NCI-H187 treated with DMSO at 0.1 percent for 48 hours (cell line): ENCODE measurements at regions not wholly inside any gene's neighbourhood (a gene's known extent, or its start where the extent isn't known, plus 50 kb on each side); places are given as distances from the start of the nearest gene placed in this dataset.
"Not testable (repeated sequence)": the region's sequence is repeated elsewhere in the genome, so short reads cannot be mapped to it uniquely, and the experiment has no call there.

ENCODE experiments used
- DNase-seq: peaks from one replicate; lab custom pipeline; 2025; lab: John Stamatoyannopoulos, UW

DNA sequence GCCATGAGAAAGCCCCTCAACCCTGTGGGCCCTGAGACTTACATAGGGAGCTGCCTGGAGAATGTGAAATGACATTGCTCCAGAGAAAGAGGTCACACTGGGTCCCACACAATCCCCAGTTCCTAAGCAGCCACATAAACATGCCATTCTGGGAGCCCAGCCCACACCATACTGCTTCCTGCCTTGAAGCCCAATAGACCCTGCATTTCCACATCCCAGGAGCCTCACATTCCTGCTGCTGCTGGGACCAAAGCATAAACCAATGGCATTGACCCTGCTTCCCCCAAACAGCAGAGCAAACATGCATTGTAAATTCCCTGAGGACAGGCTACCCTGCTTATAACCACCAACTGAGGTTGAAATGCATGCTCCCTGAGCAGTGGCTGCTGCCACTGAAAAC lies 1117.6 kb upstream of the SLC39A10 start:
- no peak for DNase-seq

DNA sequence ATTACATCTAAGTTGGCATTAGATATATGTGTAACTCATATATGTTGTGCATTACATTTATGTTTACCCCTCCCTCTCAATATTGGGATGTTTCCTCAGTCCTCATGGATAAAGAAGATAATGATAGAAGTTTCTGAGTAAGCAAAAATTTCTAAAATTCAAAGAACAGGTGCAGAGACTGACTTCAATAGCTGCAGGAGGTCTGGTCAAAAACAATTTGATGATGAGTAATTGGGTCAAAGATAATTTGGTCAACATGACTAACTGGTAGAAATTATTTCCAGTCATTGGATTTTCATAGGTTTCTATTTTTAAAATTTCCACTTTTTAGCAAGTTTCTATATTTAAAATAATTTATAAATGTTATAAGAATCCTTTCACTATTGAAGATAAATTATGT lies 1130.9 kb upstream of the SLC39A10 start:
- no peak for DNase-seq

DNA sequence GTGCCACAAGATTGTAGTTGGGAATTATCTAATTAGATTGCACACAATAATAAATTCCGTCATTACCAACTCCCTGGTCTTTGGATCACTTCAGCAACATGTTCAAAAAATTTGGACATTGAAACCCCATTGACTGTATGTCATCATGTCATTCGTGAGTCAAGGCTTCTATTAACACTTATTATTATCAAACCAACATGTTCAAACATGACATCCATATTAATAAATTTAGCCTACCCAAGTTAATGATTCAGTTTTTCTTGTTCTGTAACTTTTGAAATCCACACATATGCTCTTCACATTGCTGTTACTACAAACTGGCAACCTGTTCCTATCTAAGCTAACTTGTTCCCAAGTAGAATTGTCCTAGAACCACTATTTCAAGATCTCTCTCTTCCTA lies 1142.7 kb upstream of the SLC39A10 start:
- DNase-seq: no peak

DNA sequence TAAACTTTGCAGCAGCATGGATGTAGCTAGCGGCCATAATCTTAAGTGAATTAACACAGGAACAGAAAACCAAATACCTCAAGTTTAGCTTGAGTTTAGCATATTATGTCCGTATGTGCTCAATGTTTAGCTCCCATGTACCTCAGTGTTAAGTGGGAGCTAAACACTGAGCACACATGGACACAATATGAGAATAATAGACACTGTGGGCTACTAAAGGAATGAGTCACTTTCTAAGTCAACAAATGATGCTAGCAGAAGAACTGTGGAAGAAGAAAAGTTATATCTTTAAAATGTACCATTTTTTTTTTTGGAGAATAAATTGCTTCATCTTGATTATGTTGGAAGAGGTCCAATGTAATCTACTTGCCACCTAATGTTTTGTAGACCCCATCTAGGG lies 1146.0 kb upstream of the SLC39A10 start:
- DNase-seq: not testable (repeated sequence)

DNA sequence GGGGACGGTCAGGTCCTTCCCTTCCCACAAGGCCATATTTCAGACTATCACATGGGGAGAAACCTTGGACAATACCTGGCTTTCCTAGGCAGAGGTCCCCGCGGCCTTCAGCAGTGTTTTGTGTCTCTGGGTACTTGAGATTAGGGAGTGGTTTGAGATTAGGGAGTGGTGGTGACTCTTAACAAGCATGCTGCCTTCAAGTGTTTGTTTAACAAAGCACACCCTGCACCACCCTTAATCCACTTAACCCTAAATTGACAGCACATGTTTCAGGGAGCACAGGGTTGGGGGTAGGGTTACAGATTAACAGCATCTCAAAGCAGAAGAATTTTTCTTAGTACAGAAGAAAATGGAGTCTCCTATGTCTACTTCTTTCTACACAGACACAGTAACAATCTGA lies 1152.2 kb upstream of the SLC39A10 start:
- DNase-seq: not testable (repeated sequence)

DNA sequence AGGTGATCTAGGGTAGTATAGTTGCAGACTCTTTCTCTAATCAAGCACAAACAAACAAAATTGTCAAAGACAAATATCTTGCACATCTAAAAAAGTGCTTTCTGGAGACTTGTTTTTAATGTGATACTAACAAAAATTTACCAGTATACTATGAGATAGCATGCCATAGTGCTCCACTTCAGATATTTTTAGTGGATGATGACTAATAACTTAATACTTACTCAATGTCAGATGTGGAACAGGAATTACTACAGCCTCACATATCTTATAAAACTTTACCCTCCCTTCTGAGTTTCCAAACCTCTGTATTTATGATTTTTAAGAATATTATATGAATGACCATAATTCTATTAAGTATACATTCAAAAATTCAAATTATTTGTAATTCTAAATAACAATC lies 1162.0 kb upstream of the SLC39A10 start:
- no peak for DNase-seq

DNA sequence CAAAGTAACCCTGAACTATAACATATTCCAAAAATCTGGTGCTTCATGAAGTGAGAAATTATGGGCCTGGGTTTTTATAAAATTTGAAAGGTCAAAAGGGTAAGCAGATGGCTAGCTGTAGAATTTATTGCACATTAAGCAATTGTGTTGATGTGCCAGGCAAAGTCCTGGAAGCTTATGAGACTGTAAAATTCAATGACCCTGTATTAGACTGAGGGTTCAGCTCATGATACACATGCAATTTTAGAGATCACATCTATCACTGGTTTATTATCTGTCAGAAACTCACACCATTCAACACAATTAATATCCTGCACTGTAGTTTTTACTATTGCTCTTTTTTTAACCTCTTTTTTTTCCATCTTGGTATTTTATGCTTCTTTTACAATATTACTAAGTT lies 1162.6 kb upstream of the SLC39A10 start:
- no peak for DNase-seq

DNA sequence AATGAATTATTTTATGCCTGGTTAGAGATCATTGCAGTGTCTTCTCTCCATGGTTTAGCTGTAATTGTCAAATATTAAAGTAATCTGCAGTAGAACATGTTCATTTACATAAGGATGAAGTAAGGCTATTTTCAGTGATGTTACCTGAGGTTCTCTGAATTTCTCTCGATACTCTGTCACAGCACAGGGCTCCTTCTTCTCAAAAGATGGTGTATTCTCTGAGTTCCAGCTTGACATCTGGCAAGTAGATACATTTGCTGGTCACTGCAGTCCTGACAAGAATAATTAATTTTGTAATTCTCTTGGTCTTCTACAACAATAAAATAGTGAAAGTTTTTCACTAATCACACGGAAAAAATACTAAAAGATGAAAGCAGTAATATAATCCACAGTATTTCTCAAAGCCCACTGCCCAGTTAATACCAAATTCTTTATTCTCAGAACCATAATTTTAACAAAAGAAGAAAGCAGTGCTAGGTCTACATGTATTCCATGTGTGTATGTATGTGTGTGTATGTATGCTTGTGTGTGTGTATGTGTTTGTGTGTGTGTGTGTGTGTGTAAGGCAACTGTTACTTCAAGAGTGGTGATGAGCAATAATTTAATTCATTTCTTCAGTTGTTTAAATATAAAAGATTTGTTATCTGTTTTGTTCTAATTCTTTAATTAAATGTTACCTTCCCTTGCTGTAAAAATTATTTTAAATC lies 1165.5 kb upstream of the SLC39A10 start:
- DNase-seq: no peak

DNA sequence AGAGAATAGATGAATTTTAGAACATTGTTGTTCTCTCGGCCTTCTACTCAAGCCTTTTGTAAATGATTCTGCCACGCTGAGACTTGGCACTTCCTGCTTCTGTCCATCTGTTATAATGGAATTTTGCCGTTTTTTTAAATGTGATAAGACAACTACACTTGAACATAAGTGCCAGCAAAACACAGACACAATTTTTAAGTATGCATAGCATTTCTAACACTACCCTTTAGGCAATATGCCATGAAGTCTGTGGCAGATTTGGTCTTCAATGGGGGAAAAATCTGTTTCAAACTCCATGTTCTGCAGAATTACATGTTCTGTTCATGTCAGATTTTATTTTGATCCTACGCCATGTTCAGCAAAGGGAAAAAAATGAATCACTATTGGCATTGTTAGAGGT lies 1170.7 kb upstream of the SLC39A10 start:
- DNase-seq: no peak

DNA sequence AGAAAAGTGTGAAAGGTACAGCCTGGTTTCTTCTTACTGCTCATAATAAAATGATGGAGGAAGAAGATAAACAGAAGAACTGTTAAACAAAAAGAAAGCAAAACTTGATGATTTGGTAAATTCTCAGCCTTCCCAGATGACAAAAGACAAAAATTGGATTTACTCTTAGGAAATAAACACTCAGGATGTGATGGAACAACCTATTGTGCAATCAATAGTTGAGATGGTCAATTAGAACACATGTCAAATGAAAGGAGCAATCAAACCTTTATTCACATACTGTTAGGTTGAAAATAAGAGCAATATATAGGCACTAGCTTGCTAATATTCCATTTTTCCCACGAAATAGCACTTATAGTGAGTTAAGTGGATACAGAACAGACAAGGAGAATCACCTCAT lies 1174.0 kb upstream of the SLC39A10 start:
- DNase-seq: no peak

DNA sequence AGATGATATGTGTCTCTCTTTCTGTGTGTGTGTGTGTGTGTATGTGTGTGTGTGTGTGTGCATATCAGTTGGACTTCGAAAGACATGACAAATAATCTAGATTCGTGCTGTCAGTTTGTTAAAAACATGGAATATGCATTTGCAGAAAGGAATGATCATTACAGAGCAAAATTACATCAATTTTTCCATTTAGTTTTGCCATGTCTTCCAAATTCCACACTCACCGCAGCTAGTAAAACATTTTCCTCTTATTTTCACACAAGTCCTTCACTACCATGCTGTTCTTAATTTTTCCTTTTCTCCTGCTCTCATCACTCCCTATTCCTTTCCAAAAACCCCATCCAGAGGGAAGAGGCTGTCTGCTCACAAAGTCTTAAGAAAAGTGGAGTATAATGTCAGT lies 1191.4 kb upstream of the SLC39A10 start:
- DNase-seq: no peak

DNA sequence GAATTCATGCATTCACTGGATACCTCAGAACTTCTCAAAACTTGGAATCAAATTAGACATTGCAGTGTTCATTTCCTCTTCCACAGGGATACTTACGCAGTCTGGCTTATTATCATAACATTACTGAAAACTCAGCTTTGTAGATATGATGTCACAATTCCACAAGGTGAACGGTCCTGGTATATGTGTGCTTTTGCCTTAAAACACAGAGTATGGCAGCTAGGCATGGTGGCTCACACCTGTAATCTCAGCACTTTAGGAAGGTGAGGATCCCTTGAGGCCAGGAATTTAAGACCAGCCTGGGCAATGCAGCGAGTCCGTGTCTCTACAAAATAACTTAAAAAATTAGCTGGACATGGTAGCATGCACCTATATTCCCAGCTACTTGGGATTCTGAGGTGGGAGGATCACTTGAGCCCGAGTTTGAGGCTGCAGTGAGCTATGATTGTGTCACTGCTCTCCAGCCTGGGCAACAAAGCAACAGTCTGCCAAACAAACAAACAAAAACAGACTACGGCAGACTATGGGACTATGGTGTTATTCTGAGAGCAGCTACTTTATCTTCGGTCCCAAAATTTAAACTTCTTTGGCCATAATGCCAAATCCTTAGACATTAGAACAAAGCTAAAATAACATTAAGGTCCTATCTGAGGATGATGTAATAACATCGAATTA lies 1191.9 kb upstream of the SLC39A10 start:
- DNase-seq: no peak

DNA sequence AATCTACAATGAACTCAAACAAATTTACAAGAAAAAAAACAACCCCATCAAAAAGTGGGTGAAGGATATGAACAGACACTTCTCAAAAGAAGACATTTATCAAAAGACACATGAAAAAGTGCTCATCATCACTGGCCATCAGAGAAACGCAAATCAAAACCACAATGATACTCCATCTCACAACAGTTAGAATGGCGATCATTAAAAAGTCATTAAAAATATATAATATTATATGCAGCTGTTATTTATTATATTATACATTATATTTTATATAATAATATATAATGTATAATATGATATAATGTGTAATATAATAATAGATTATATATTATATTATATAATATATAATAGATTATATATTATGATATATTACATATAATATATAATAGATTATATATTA lies 1194.1 kb upstream of the SLC39A10 start:
- DNase-seq: not testable (repeated sequence)

DNA sequence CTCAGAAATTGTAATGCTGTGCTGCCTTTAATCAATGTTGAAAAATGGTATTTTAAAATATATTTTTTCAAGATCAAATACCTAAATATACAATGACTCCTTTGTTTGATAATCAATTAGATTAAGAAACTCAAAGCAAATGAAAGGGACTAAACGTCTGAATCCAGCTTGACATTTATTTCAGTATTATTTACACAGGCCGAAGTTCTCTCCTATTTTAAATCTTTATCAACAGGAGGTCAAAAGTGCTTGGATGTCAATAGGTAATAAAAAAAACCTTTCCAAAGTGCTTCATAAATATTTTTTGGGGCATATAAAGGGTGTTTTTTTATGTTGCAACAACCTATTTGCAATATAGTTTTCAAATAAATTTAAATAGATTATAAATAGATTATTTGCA lies 1201.7 kb upstream of the SLC39A10 start:
- no peak for DNase-seq

DNA sequence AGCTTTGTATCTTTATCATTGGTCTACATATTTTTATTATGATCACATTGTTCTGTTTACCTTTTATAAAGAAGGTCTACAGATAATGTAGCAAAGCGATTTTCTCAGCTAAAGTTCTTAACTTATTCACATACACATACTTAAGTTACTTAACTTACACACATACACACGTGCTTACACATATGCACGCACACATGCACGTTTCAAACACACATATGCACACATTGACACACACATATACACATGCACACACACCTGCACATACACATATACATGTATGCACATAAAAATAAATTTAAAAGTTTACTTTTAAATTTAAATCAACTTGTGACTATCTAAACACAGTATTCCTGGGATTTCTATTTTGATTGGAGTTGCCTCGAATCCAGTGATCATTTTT lies 1204.5 kb upstream of the SLC39A10 start:
- DNase-seq: no peak

DNA sequence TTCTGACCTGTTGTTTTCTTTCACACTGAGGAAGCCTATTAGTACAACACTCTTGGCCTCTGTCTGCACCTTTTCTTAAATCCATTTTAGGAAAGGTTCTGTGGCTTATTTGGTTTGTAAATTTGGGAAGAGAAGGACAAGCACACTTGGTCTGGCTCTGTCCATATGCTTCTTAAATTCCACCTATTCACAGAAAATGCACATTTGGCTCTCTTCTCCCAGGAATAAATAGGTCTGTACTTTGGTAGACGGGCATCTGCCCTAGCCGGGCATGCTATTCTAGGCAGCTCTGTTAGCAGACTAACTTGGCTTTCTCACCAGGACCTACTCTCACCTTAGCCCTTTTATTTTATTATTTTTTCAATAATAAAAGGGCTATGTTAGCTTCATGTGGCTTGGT lies 1211.8 kb upstream of the SLC39A10 start:
- no peak for DNase-seq

DNA sequence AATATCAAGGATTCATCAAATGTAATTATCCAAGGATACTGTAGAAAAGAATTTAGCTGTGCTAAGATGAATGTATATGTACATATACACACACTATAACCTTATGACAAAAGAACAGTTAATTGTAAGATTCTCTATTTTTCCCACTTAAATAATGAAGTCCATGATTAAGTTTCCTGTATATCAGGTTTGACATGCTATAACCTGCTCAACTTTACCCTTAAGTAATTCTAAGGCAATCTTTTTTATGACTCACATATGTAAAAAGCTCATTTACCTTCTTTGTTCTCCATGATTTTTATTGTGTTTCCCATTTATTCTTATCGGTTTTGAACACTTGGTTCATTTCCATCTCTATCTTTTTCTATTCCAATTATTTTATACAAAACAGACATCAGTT lies 1213.1 kb upstream of the SLC39A10 start:
- no peak for DNase-seq

DNA sequence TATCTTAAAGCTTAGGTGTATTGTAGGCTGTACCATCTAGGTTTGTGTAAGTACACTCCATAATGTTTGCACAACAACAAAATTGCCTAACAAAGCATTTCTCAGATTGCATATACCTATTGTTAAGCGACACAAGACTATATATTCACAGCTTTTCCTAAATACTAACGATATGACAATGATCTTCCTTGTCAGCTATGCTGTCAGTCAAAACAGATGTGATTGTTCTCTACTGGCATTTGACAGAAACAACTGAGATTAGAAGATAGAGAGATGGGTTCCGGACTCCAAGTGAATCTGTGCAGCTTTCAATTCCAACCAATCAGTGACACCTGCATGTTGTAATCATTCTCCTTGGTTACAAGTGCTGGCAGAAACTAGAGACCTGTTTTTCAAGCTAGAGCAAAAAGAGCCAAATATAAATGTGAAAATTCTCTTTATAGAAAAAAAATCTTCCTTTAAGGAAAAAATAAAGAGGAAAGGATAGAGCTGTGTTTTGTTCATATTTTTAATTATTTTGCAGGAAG lies 1232.3 kb upstream of the SLC39A10 start:
- no peak for DNase-seq

DNA sequence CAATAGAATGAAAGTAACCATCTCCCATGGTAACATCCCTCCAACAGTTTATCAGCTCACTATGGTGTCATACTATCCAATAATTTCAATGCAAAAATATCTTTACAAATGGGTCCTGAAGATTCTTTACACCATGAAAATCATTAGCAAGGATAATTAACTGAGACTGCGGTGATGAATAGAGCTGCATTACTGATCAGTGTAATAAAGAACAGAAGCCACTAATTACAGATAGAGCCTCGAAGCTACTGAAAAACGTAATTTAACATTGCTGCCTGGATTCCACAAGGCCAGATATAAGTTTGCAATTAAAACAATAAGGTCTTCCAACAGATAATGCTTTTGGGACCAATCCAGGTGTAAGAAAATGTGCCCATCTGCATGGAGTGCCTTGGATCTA lies 1245.8 kb upstream of the SLC39A10 start:
- DNase-seq: no peak

DNA sequence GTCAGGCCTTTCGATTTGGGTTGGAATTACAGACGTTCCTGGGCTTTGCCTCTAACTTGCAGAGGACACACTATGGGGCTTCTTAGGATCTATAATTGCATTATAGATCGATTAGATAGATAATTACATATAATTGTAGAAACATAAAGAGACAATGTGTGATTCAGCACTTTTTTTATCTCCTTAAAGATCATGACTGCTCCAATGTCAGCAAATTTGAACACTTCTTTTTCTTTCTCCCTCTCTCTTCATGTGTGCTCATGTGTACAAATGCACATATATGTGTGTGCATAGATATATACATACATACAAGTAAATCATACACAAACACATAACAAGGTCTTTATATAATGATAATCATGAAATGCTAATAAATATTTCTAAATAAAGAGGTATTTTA lies 1261.2 kb upstream of the SLC39A10 start:
- DNase-seq: no peak

DNA sequence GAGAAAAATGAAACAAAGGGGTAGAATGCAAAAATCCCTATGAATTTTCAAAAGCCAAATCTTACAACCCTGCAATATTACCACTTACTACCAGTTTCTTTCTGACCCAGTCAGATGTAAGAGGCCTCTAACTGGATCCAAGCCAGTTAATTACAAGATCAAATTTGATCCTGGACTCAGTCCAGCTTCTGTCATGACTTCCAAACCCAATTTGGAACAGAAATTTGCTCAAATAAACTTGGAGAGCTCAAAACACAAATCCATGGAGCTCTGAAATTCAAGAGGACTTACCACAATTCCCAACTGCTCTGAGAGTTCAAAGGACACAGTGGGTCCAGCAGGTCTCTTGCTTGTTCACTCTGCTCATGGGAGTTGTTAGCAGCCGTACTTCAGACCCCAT lies 1271.7 kb upstream of the SLC39A10 start:
- DNase-seq: no peak

DNA sequence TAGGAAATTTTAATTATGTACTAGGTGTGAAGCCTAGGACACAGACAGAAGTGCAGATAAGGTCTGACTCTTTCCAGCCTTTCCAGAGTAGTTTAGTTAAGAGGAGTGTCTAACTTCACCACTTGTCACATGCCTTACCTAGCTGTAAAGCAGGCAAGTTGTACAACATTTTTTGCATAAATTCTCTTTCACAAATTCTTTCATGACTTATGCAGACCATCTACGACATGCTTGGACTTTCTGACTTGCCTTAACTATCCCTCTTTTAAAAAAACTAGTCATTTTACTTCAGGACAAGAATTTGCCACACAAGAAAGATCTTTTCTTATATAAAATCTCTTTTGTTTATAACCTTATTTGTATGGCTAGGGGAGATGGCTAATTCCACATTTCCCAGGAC lies 1273.6 kb upstream of the SLC39A10 start:
- no peak for DNase-seq

DNA sequence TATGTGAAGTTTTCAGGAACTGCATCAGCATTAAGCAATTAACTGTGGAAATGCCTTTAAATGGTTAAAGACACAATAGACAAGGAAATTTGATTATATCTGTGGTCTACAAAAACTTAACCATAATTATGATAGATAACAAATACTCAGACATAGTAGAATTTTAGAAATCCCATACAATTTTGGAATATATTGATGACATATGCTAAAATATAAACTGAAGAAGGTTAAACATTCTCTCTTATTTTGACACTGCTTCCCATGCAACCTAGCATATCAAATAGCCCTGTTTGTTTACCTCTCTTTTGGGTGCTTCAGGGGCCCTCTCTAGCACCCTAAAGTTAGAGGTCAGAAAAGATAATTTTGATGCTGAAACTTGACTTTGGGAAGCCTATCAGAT lies 1274.8 kb upstream of the SLC39A10 start:
- no peak for DNase-seq

DNA sequence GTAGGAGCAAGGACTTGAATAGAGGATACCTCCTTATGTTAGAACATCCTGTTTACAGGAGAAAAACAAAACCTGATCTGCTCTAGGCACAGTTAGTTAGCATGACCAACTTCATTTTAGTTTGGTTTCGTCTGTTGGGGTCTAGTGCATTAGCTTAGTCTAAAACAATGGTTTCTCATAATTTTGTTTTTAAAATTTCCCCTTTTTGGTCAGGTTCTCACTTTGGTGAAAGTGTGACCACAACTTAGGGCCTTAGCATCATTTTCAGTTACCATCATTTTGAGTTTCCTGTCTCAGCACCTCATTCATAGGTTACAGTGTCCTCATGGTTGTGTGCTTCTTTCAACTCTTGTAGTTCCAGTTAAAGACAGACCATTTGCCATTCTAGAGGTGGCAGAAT lies 1277.0 kb upstream of the SLC39A10 start:
- DNase-seq: no peak
